Left ventricle myocardium inferior (tissue), 1 donor: ENCODE measurements at regions not wholly inside any gene's neighbourhood (a gene's known extent, or its start where the extent isn't known, plus 50 kb on each side); places are given as distances from the start of the nearest gene placed in this dataset.

Experiments used
- DNase-seq: peaks from one replicate; pipeline ENCODE4 v3.0.0-alpha.2; 2020
- H3K27ac ChIP-seq: fragments of 200-600 bp; replicated peaks from 2 replicates; pipeline ENCODE4 v1.8.0; 2021
- H3K27me3 ChIP-seq: fragments of 200-600 bp; 2 replicates; pipeline ENCODE4 v1.8.0; 2021; ENCODE audit warnings: low read depth
- H3K36me3 ChIP-seq: fragments of 200-600 bp; 2 replicates; pipeline ENCODE4 v1.8.0; 2021
- H3K4me1 ChIP-seq: fragments of 200-600 bp; 2 replicates; pipeline ENCODE4 v1.8.0; 2021
- H3K4me3 ChIP-seq: fragments of 200-600 bp; 2 replicates; pipeline ENCODE4 v1.8.0; 2021; ENCODE audit warnings: mild to moderate bottlenecking, moderate library complexity
- H3K9me3 ChIP-seq: fragments of 200-600 bp; replicated peaks from 2 replicates; pipeline ENCODE4 v1.8.0; 2021
- intact Hi-C: fragments of 100-400 bp; cut with micrococcal nuclease; formaldehyde crosslinking; loops from one replicate; pipeline ENCODE4 v1.11.0; 2022
- TF ChIP-seq, protein P1 (sequence below): fragments of 200-600 bp; IDR thresholded peaks from 2 replicates; pipeline ENCODE4 v1.8.0; 2021; ENCODE audit warnings: antibody characterized with exemption, mild to moderate bottlenecking, borderline replicate concordance
- donor health status: DM: no; HTN: yes; CAD: no; lungs with severe emphysema.

DNA sequence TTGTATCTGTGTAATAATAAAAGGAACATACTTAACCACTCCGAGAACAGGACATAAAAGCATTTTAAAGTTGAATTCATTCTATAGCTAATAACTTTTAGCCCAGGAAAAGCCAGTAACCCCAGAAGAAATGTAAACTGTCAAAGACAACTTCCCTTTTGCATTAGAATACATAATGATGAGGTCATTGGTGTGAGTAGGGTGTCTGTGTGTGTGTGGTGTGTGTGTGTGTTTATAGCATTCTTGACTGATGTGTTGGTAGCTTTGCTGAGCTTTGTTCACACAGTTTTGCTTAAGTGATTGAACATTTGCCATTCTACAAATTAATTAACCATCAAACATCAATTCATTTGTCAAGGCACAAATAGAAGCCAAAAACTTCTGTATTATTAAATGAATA lies 559.6 kb downstream of the ARAP2 start:
- intact Hi-C loops: no loop called here
- Histone ChIP-seq H3K9me3 (peaks cover 9% of the 10 kb centered on the region), H3K4me1 (no peaks in the 10 kb centered on the region), H3K27ac (no peak overlapping the region), H3K36me3 (no peaks in the 10 kb centered on the region), H3K27me3 (no peaks in the 10 kb centered on the region), H3K4me3 (no peak overlapping the region)
- no peak for DNase-seq
- TF ChIP-seq, protein P1, sequence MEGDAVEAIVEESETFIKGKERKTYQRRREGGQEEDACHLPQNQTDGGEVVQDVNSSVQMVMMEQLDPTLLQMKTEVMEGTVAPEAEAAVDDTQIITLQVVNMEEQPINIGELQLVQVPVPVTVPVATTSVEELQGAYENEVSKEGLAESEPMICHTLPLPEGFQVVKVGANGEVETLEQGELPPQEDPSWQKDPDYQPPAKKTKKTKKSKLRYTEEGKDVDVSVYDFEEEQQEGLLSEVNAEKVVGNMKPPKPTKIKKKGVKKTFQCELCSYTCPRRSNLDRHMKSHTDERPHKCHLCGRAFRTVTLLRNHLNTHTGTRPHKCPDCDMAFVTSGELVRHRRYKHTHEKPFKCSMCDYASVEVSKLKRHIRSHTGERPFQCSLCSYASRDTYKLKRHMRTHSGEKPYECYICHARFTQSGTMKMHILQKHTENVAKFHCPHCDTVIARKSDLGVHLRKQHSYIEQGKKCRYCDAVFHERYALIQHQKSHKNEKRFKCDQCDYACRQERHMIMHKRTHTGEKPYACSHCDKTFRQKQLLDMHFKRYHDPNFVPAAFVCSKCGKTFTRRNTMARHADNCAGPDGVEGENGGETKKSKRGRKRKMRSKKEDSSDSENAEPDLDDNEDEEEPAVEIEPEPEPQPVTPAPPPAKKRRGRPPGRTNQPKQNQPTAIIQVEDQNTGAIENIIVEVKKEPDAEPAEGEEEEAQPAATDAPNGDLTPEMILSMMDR: no peak

DNA sequence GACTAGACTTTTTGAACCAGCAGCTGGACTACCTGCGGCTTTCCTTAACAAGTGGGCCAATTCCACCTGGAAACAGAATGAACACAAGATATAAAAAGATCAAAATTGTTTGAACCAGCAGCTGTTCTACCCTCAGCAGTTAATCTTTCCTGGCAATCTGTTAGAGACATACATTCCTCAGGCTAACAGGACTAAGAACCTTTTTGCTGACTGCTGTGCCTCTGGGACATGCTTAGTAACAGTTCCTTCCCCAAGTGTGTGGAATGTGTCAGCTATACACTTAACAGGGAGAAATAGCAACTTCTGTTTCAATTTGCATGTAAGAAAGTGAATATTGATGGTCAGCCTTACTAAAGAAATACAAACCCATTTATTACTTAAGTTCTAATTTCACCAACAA lies 554.4 kb downstream of the ARAP2 start:
- TF ChIP-seq, protein P1: no peak
- no peaks in the 10 kb centered on the region for H3K36me3 ChIP-seq
- H3K4me1 ChIP-seq: no peaks in the 10 kb centered on the region
- no peak for DNase-seq
- no peaks in the 10 kb centered on the region for H3K27me3 ChIP-seq
- H3K4me3 ChIP-seq: no peak overlapping the region
- H3K27ac ChIP-seq: no peak overlapping the region
- intact Hi-C loops: no loop called here
- no peaks in the 10 kb centered on the region for H3K9me3 ChIP-seq

DNA sequence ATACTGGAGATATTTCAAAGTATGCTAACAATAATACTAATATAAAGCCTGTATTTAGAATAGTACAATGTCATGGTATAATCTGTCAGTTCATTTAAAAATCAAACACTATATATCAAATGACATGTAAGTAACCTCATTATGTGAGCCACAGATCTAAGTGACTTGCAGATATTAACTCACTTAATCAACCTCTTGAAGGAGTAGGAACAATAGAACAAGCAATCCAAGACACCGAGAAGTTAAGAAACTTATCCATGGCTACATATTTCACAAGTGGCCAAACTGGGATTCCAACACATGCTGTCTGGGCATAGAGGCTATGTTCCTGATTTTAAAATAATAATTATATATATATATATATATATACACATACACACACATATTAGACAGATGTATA lies 554.0 kb downstream of the ARAP2 start:
- Histone ChIP-seq H3K27ac (no peak overlapping the region), H3K27me3 (no peaks in the 10 kb centered on the region), H3K4me1 (no peaks in the 10 kb centered on the region), H3K36me3 (no peaks in the 10 kb centered on the region), H3K9me3 (no peaks in the 10 kb centered on the region), H3K4me3 (no peak overlapping the region)
- intact Hi-C loops: no loop called here
- TF ChIP-seq, protein P1: no peak
- DNase-seq: no peak

DNA sequence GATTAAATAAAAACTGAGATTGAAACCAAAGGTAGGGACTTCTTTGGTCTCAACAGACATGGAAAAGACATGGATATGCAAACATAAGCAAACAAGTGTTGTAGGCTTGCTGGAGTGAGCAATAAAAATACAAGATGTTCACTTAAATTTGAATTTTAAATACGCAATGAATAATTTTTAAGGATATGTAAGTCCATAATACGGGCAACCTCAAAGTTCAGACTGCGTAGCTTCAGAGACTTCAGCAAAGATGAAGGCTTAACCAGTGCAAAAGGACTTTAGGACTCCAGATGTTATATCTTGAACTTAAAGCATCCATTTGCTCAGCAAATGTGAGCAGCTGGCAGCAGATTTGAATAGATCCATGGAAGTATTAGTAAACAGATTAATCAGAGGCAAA lies 549.3 kb downstream of the ARAP2 start:
- H3K9me3 ChIP-seq: peaks cover 6% of the 10 kb centered on the region
- H3K4me3 ChIP-seq: no peak overlapping the region
- no peak for DNase-seq
- no peak overlapping the region for H3K27ac ChIP-seq
- no peaks in the 10 kb centered on the region for H3K4me1 ChIP-seq
- intact Hi-C loops: no loop called here
- no peaks in the 10 kb centered on the region for H3K36me3 ChIP-seq
- H3K27me3 ChIP-seq: no peaks in the 10 kb centered on the region
- TF ChIP-seq, protein P1: no peak

DNA sequence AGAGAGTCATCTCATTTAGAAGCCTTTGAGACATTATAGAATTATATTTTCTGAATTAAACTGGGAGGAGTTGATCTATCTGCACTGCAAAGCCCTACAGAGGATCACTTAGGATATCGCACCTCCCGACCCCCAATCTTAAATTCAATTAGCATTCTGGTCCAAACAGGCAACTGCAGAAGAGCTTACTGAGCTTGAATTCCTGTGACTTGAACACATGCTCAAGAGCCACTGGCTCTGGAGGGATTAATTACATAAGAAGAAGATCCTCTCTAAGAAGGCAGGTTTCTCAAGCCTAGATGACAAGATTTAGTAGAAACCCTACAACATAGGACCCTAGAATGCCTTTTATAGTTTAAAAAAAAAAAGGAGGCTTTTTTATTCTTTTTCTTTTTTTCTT lies 548.9 kb downstream of the ARAP2 start:
- Histone ChIP-seq H3K27me3 (no peaks in the 10 kb centered on the region), H3K4me3 (no peak overlapping the region), H3K36me3 (no peaks in the 10 kb centered on the region), H3K9me3 (peaks cover 6% of the 10 kb centered on the region), H3K4me1 (no peaks in the 10 kb centered on the region), H3K27ac (no peak overlapping the region)
- intact Hi-C loops: no loop called here
- TF ChIP-seq, protein P1: no peak
- no peak for DNase-seq
